ENCODE measurements at regions not wholly inside any gene's neighbourhood (a gene's known extent, or its start where the extent isn't known, plus 50 kb on each side); places are given as distances from the start of the nearest gene placed in this dataset.
A peak's percentile ranks its signal among the peaks of the same experiment; 100 is the strongest.

DNA sequence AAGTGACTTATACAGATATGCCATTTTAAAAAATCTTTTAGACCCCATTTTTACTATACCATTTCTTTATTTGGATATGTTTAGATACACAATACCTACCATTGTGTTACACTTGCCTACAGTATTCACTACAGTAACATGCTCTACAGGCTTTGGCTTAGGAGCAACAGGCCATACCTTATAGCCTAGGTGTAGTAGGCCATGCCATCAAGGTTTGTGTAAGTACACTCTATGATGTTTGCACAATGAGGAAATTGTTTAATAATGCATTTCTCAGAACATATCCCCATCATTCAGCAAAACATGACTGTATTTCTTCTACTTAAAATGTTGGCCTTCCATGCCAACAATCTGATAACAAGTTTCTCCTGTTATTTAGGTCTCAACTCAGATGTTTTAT, 1559.5 kb upstream of the TENM4 start:
- Histone ChIP-seq H3K9ac (ENCODE audit: extremely low read depth, low read length, poor library complexity, severe bottlenecking) (no peak overlapping the region), H3K27me3 (ENCODE audit: control insufficient read depth, insufficient read depth, low read length, poor library complexity, severe bottlenecking) (no peaks in the 10 kb centered on the region), H3K36me3 (ENCODE audit: control insufficient read depth, insufficient read depth, low read length) (no peaks in the 10 kb centered on the region), H3K4me3 (ENCODE audit: low read length) (no peak overlapping the region), H3K4me1 (ENCODE audit: control insufficient read depth, insufficient read depth, low read length) (no peaks in the 10 kb centered on the region), H3K9me3 (ENCODE audit: control insufficient read depth, low read length) (no peaks in the 10 kb centered on the region), H3K27ac (ENCODE audit: low read depth, low read length) (no peak overlapping the region)
- Mint-ChIP-seq H3K27me3 (ENCODE audit: insufficient read depth) (no peaks in the 10 kb centered on the region), H3K4me3 (no peak overlapping the region), H3K27ac (no peak overlapping the region), H3K4me1 (no peaks in the 10 kb centered on the region), H3K9me3 (no peaks in the 10 kb centered on the region), H3K36me3 (ENCODE audit: low read depth) (no peaks in the 10 kb centered on the region)
- no peak for DNase-seq
- TF ChIP-seq, protein P1, sequence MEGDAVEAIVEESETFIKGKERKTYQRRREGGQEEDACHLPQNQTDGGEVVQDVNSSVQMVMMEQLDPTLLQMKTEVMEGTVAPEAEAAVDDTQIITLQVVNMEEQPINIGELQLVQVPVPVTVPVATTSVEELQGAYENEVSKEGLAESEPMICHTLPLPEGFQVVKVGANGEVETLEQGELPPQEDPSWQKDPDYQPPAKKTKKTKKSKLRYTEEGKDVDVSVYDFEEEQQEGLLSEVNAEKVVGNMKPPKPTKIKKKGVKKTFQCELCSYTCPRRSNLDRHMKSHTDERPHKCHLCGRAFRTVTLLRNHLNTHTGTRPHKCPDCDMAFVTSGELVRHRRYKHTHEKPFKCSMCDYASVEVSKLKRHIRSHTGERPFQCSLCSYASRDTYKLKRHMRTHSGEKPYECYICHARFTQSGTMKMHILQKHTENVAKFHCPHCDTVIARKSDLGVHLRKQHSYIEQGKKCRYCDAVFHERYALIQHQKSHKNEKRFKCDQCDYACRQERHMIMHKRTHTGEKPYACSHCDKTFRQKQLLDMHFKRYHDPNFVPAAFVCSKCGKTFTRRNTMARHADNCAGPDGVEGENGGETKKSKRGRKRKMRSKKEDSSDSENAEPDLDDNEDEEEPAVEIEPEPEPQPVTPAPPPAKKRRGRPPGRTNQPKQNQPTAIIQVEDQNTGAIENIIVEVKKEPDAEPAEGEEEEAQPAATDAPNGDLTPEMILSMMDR (conservative IDR thresholded peaks at IDR 0.05) = no peak

DNA sequence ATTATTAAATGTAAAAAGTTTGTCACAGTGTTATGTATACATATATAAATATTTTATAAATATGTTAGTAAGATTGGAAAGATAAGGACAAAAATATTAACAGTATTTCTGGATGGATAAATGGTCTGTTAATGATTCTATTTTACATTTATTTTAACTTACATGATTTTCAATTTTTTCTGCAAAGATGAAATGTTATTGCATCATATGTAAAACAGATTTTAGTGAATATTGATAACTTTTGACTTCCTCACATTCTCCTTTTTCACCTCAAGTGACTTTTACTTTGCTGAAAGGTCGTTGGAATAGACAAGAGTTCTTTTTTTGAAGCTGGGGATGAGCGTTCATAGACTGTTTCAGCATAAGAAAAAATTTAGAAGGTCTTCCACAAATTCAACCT, 1554.7 kb upstream of the TENM4 start:
- 87% methylated on average over 2 of the region's 2 CpGs; no CpG with 5 or more reads in 1 of the 2 experiments for WGBS, 2 experiments (ENCODE audit: insufficient coverage in 1 of 2, insufficient read length in 1 of 2)
- Mint-ChIP-seq H3K27me3 (ENCODE audit: insufficient read depth) (no peaks in the 10 kb centered on the region), H3K27ac (no peak overlapping the region)

DNA sequence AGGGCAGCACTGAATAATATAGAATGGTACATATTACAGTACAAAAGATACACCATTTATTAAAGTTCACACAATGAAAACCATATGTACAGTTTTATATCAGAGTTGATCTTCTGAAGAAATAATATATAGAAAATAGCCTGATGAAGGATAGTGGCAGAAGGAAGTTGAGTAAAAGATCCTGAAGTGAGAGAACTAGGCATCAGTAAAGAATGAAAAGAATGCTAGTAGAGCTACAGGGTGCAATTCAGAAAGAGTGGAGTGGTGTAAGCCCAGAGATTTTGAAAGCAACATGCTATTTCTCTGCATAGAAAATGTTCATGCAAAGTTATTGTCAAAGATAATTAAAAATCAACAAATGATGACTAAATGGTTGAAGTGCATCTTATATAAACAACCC, 1552.7 kb upstream of the TENM4 start:
- peaks cover 8% of the 10 kb centered on the region for H3K4me1 Mint-ChIP-seq
- no peak for DNase-seq
- Histone ChIP-seq H3K27ac (ENCODE audit: low read depth, low read length) (peak overlapping the region; percentile 59), H3K27me3 (ENCODE audit: control insufficient read depth, insufficient read depth, low read length, poor library complexity, severe bottlenecking) (no peaks in the 10 kb centered on the region), H3K9me3 (ENCODE audit: control insufficient read depth, low read length) (peaks cover 13% of the 10 kb centered on the region), H3K4me1 (ENCODE audit: control insufficient read depth, insufficient read depth, low read length) (peaks cover under 1% of the 10 kb centered on the region), H3K4me3 (ENCODE audit: low read length) (no peak overlapping the region), H3K9ac (ENCODE audit: extremely low read depth, low read length, poor library complexity, severe bottlenecking) (no peak overlapping the region), H3K36me3 (ENCODE audit: control insufficient read depth, insufficient read depth, low read length) (no peaks in the 10 kb centered on the region)
- H3K27me3 Mint-ChIP-seq (ENCODE audit: insufficient read depth) = no peaks in the 10 kb centered on the region
- H3K27ac Mint-ChIP-seq = no peak overlapping the region
- H3K4me3 Mint-ChIP-seq = no peak overlapping the region
- H3K9me3 Mint-ChIP-seq = peaks cover 4% of the 10 kb centered on the region
- TF ChIP-seq, protein P1 (conservative IDR thresholded peaks at IDR 0.05) = no peak
- H3K36me3 Mint-ChIP-seq (ENCODE audit: low read depth) = no peaks in the 10 kb centered on the region

More for the DNA sequence above, 1554.7 kb upstream of the TENM4 start:
- H3K27ac ChIP-seq (ENCODE audit: low read depth, low read length) = no peak overlapping the region
- TF ChIP-seq, protein P1 (conservative IDR thresholded peaks at IDR 0.05) = no peak
- H3K36me3 ChIP-seq (ENCODE audit: control insufficient read depth, insufficient read depth, low read length) = no peaks in the 10 kb centered on the region
- Mint-ChIP-seq H3K36me3 (ENCODE audit: low read depth) (no peaks in the 10 kb centered on the region), H3K4me1 (no peaks in the 10 kb centered on the region), H3K9me3 (peaks cover 4% of the 10 kb centered on the region), H3K4me3 (no peak overlapping the region)
- H3K27me3 ChIP-seq (ENCODE audit: control insufficient read depth, insufficient read depth, low read length, poor library complexity, severe bottlenecking) = no peaks in the 10 kb centered on the region
- no peak for DNase-seq
- H3K4me3 ChIP-seq (ENCODE audit: low read length) = no peak overlapping the region
- no peaks in the 10 kb centered on the region for H3K4me1 ChIP-seq (ENCODE audit: control insufficient read depth, insufficient read depth, low read length)
- H3K9me3 ChIP-seq (ENCODE audit: control insufficient read depth, low read length) = peaks cover 13% of the 10 kb centered on the region
- H3K9ac ChIP-seq (ENCODE audit: extremely low read depth, low read length, poor library complexity, severe bottlenecking) = no peak overlapping the region

Measured in endodermal cell (in vitro differentiated cells).